Neuronal stem cell (in vitro differentiated cells): ENCODE measurements at regions not wholly inside any gene's neighbourhood (a gene's known extent, or its start where the extent isn't known, plus 50 kb on each side); places are given as distances from the start of the nearest gene placed in this dataset.

Experiments used
- DNase-seq: peaks from one replicate; pipeline ENCODE4 v3.0.0-alpha.2; 2013; ENCODE audit warnings: low spot score
- H2AFZ ChIP-seq: one replicate; pipeline ENCODE4 v1.6.1; 2013; ENCODE audit warnings: mild to moderate bottlenecking, low read length, inconsistent platforms
- H2AK5ac ChIP-seq: 2 replicates; pipeline ENCODE4 v1.6.1; 2013; ENCODE audit warnings: low read depth, mild to moderate bottlenecking, inconsistent platforms, low read length, moderate library complexity, mixed read lengths
- H2BK120ac ChIP-seq: 2 replicates; pipeline ENCODE4 v1.6.1; 2013; ENCODE audit warnings: low read depth, mild to moderate bottlenecking, inconsistent platforms, low read length, moderate library complexity, mixed read lengths
- H2BK12ac ChIP-seq: one replicate; pipeline ENCODE4 v1.6.1; 2013; ENCODE audit warnings: low read length, inconsistent platforms
- H2BK15ac ChIP-seq: 2 replicates; pipeline ENCODE4 v1.6.1; 2013; ENCODE audit warnings: mild to moderate bottlenecking, low read length, inconsistent platforms, mixed read lengths
- H2BK5ac ChIP-seq: one replicate; pipeline ENCODE4 v1.6.1; 2013; ENCODE audit warnings: inconsistent platforms, mild to moderate bottlenecking, low read length, moderate library complexity
- H3K14ac ChIP-seq: one replicate; pipeline ENCODE4 v1.6.1; 2013; ENCODE audit warnings: low read length, inconsistent platforms
- H3K18ac ChIP-seq: 2 replicates; pipeline ENCODE4 v1.6.1; 2013; ENCODE audit warnings: low read length, inconsistent platforms
- H3K23ac ChIP-seq: 2 replicates; pipeline ENCODE4 v1.6.1; 2013; ENCODE audit warnings: low read depth, mild to moderate bottlenecking, mixed read lengths, low read length, inconsistent platforms; ENCODE audit not compliant: poor library complexity
- H3K27ac ChIP-seq: replicated peaks from 3 replicates; pipeline ENCODE4 v1.5.1; 2013; ENCODE audit warnings: low read length, inconsistent platforms
- H3K27me3 ChIP-seq, 3 experiments: 2 replicates each; pipeline ENCODE4 v1.6.1; 2013; ENCODE audit warnings: low read length in 3 of 3, mild to moderate bottlenecking in 2 of 3, inconsistent platforms in 1 of 3, low read depth in 1 of 3, mixed read lengths in 1 of 3, moderate library complexity in 1 of 3; ENCODE audit not compliant: control insufficient read depth in 3 of 3, insufficient read depth in 3 of 3
- H3K36me3 ChIP-seq, 2 donors: replicated peaks in 1 of 2; 2 replicates each; pipeline ENCODE4 v1.6.1; 2013; ENCODE audit warnings: low read length in 2 of 2; ENCODE audit not compliant: control insufficient read depth in 2 of 2, insufficient read depth in 2 of 2
- H3K4ac ChIP-seq: 2 replicates; pipeline ENCODE4 v1.6.1; 2013; ENCODE audit warnings: inconsistent platforms, mild to moderate bottlenecking, low read length, moderate library complexity
- H3K4me1 ChIP-seq, 2 donors: 1 replicate in 1 of 2; 2 replicates in 1 of 2; pipeline ENCODE4 v1.6.1; 2013; ENCODE audit warnings: low read length in 2 of 2, low read depth in 1 of 2; ENCODE audit not compliant: control insufficient read depth in 2 of 2, insufficient read depth in 1 of 2
- H3K4me2 ChIP-seq: one replicate; pipeline ENCODE4 v1.6.1; 2013; ENCODE audit warnings: mild to moderate bottlenecking, low read length, inconsistent platforms; ENCODE audit not compliant: insufficient read depth, poor library complexity, severe bottlenecking
- H3K4me3 ChIP-seq, 2 donors: 2 replicates each; pipeline ENCODE4 v1.5.1; 2013; ENCODE audit warnings: low read length in 2 of 2, mild to moderate bottlenecking in 2 of 2, inconsistent platforms in 1 of 2, moderate library complexity in 1 of 2
- H3K79me1 ChIP-seq: one replicate; pipeline ENCODE4 v1.6.1; 2013; ENCODE audit warnings: low read depth, mild to moderate bottlenecking, inconsistent platforms, low read length, moderate library complexity
- H3K9ac ChIP-seq: one replicate; pipeline ENCODE4 v1.6.1; 2013; ENCODE audit warnings: mild to moderate bottlenecking, low read depth, low read length, inconsistent platforms; ENCODE audit not compliant: poor library complexity
- H3K9me3 ChIP-seq, 2 donors: replicated peaks in 1 of 2; 2 replicates each; pipeline versions ENCODE3 to v1.6.1; 2013; ENCODE audit warnings: low read length in 2 of 2, mild to moderate bottlenecking in 2 of 2, inconsistent platforms in 1 of 2, low read depth in 1 of 2, mixed read lengths in 1 of 2, moderate library complexity in 1 of 2; ENCODE audit not compliant: control insufficient read depth in 2 of 2, insufficient read depth in 1 of 2
- H4K8ac ChIP-seq: one replicate; pipeline ENCODE4 v1.6.1; 2013; ENCODE audit warnings: low read depth, mild to moderate bottlenecking, inconsistent platforms, low read length, moderate library complexity
- H4K91ac ChIP-seq: one replicate; pipeline ENCODE4 v1.6.1; 2013; ENCODE audit warnings: low read length, low read depth, mild to moderate bottlenecking, inconsistent platforms; ENCODE audit not compliant: poor library complexity
- WGBS, 2 donors: extraction: QIAGEN DNeasy Blood & Tissue Kit; methylation state at CpG; one replicate each; pipeline ENCODE4 v1.1.7; 2013; ENCODE audit warnings: missing lambda C conversion rate in 2 of 2, mixed read lengths in 1 of 2; ENCODE audit not compliant: insufficient read length in 2 of 2, insufficient replicate concordance in 1 of 2; ENCODE audit errors: extremely low coverage in 2 of 2; 5-methylcytosine and 5-hydroxymethylcytosine counted together

- no peak overlapping the region for H4K91ac ChIP-seq
- H3K18ac ChIP-seq = no peak overlapping the region
- no peak overlapping the region for H2BK15ac ChIP-seq
- no peaks in the 10 kb centered on the region for H3K36me3 ChIP-seq
- no peak overlapping the region for H3K4me3 ChIP-seq
- H3K14ac ChIP-seq = no peak overlapping the region
- H3K4ac ChIP-seq = no peak overlapping the region
- H3K27ac ChIP-seq = no peak overlapping the region
- no CpG with 5 or more reads among the region's 2 CpGs for WGBS, 2 donors
- H2AFZ ChIP-seq = no peak overlapping the region
- no peaks in the 10 kb centered on the region for H3K79me1 ChIP-seq
- H2BK12ac ChIP-seq = no peak overlapping the region
- DNase-seq = no peak
- no peak overlapping the region for H4K8ac ChIP-seq
- no peaks in the 10 kb centered on the region for H3K27me3 ChIP-seq
- no peaks in the 10 kb centered on the region for H3K9me3 ChIP-seq
- H2BK120ac ChIP-seq = no peak overlapping the region
- no peak overlapping the region for H3K9ac ChIP-seq
- no peak overlapping the region for H3K4me2 ChIP-seq
- H2AK5ac ChIP-seq = no peak overlapping the region
- no peak overlapping the region for H3K23ac ChIP-seq
- no peaks in the 10 kb centered on the region for H3K4me1 ChIP-seq
- no peak overlapping the region for H2BK5ac ChIP-seq
Observed at GRCh38 chr14:25477316-25478098, 427.6 kb upstream of the STXBP6 start.

GRCh38 chr14:25472700-25473099 is 422.8 kb upstream of the STXBP6 start:
- no peaks in the 10 kb centered on the region for H3K36me3 ChIP-seq
- no peak overlapping the region for H2AK5ac ChIP-seq
- no peak overlapping the region for H2BK15ac ChIP-seq
- no peaks in the 10 kb centered on the region for H3K4me1 ChIP-seq
- no peak overlapping the region for H2BK12ac ChIP-seq
- H3K4ac ChIP-seq = no peak overlapping the region
- H3K18ac ChIP-seq = no peak overlapping the region
- H3K9me3 ChIP-seq = no peaks in the 10 kb centered on the region
- DNase-seq = no peak
- no peak overlapping the region for H3K4me3 ChIP-seq
- no peak overlapping the region for H2BK120ac ChIP-seq
- WGBS, 2 donors = no CpG with 5 or more reads among the region's 1 CpG
- H2BK5ac ChIP-seq = no peak overlapping the region
- no peak overlapping the region for H3K9ac ChIP-seq
- no peaks in the 10 kb centered on the region for H3K79me1 ChIP-seq
- no peak overlapping the region for H3K14ac ChIP-seq
- no peak overlapping the region for H4K91ac ChIP-seq
- no peaks in the 10 kb centered on the region for H3K27me3 ChIP-seq
- no peak overlapping the region for H4K8ac ChIP-seq
- H3K4me2 ChIP-seq = no peak overlapping the region
- no peak overlapping the region for H3K23ac ChIP-seq
- H3K27ac ChIP-seq = no peak overlapping the region
- no peak overlapping the region for H2AFZ ChIP-seq

GRCh38 chr14:25464772-25465171 is 414.8 kb upstream of the STXBP6 start:
- Histone ChIP-seq H3K14ac (no peak overlapping the region), H3K9me3 (no peaks in the 10 kb centered on the region), H2BK12ac (no peak overlapping the region), H2AK5ac (no peak overlapping the region), H4K91ac (no peak overlapping the region), H3K18ac (no peak overlapping the region), H3K36me3 (no peaks in the 10 kb centered on the region), H2BK120ac (no peak overlapping the region), H3K79me1 (no peaks in the 10 kb centered on the region), H3K4ac (no peak overlapping the region), H3K27ac (no peak overlapping the region), H3K4me3 (no peak overlapping the region), H2AFZ (no peak overlapping the region), H2BK5ac (no peak overlapping the region), H3K23ac (no peak overlapping the region), H3K27me3 (no peaks in the 10 kb centered on the region), H2BK15ac (no peak overlapping the region), H3K9ac (no peak overlapping the region), H3K4me2 (no peak overlapping the region), H3K4me1 (peaks cover 0 to 5% of the 10 kb centered on the region in 2 donors), H4K8ac (no peak overlapping the region)
- DNase-seq = no peak

GRCh38 chr14:25464078-25464477 is 414.1 kb upstream of the STXBP6 start:
- no peak for DNase-seq
- Histone ChIP-seq H2BK5ac (no peak overlapping the region), H2BK15ac (no peak overlapping the region), H4K8ac (no peak overlapping the region), H3K79me1 (no peaks in the 10 kb centered on the region), H3K27me3 (no peaks in the 10 kb centered on the region), H3K9ac (no peak overlapping the region), H3K14ac (no peak overlapping the region), H3K27ac (no peak overlapping the region), H2AK5ac (no peak overlapping the region), H2BK12ac (no peak overlapping the region), H3K36me3 (no peaks in the 10 kb centered on the region), H3K23ac (no peak overlapping the region), H3K18ac (no peak overlapping the region), H4K91ac (no peak overlapping the region), H3K4ac (no peak overlapping the region), H3K4me2 (no peak overlapping the region), H3K9me3 (no peaks in the 10 kb centered on the region), H3K4me3 (no peak overlapping the region), H2AFZ (no peak overlapping the region), H3K4me1 (peaks cover 0 to 5% of the 10 kb centered on the region in 2 donors), H2BK120ac (no peak overlapping the region)
